Frontal cortex (tissue), 3 donors: ENCODE measurements at regions not wholly inside any gene's neighbourhood (a gene's known extent, or its start where the extent isn't known, plus 50 kb on each side); places are given as distances from the start of the nearest gene placed in this dataset.

Experiments
- DNase-seq, 2 donors: peaks; one replicate each; pipeline ENCODE4 v3.0.0; 2012; ENCODE audit warnings: low spot score in 2 of 2
- FAIRE-seq: peaks from 2 replicates; lab custom pipeline; 2012; peaks lifted over from hg19 to GRCh38; lab: Jason Lieb, UNC
- donor health status: control.
- donor health status: control.
- donor health status: control.

- DNase-seq (no peak), FAIRE-seq (no peak)
Measured at GRCh38 chr13:85503797-85504196, 295.4 kb downstream of the SLITRK6 start.

- DNase-seq (no peak), FAIRE-seq (no peak)
Measured at GRCh38 chr13:85501616-85502015, 297.6 kb downstream of the SLITRK6 start.

- FAIRE-seq (no peak), DNase-seq (no peak)
Measured at GRCh38 chr13:85500696-85501256, 298.4 kb downstream of the SLITRK6 start.

- DNase-seq (no peak), FAIRE-seq (no peak)
Measured at GRCh38 chr13:85498774-85499173, 300.4 kb downstream of the SLITRK6 start.

- no peak for FAIRE-seq
Measured at GRCh38 chr13:85497652-85498051, 301.6 kb downstream of the SLITRK6 start.

GRCh38 chr13:85492283-85492682 is 306.9 kb downstream of the SLITRK6 start:
- DNase-seq (no peak), FAIRE-seq (no peak)

More at GRCh38 chr13:85497652-85498051, 301.6 kb downstream of the SLITRK6 start:
- no peak for DNase-seq

GRCh38 chr13:85486663-85487062 is 312.6 kb downstream of the SLITRK6 start:
- no peak for FAIRE-seq

GRCh38 chr13:85473144-85473543 is 326.1 kb downstream of the SLITRK6 start:
- FAIRE-seq (no peak), DNase-seq (no peak)

More at GRCh38 chr13:85486663-85487062, 312.6 kb downstream of the SLITRK6 start:
- DNase-seq = no peak

- DNase-seq (no peak), FAIRE-seq (no peak)
Measured at GRCh38 chr13:85469320-85469719, 329.9 kb downstream of the SLITRK6 start.

- DNase-seq (no peak), FAIRE-seq (no peak)
Measured at GRCh38 chr13:85462792-85463425, 336.3 kb downstream of the SLITRK6 start.

- DNase-seq = no peak
- FAIRE-seq = no peak
Measured at GRCh38 chr13:85461621-85462020, 337.6 kb downstream of the SLITRK6 start.

GRCh38 chr13:85445534-85445933 is 353.7 kb downstream of the SLITRK6 start:
- DNase-seq = no peak
- FAIRE-seq = no peak

GRCh38 chr13:85441975-85442374 is 357.2 kb downstream of the SLITRK6 start:
- peak; percentile 53 for FAIRE-seq
- DNase-seq = no peak

GRCh38 chr13:85441364-85441763 is 357.9 kb downstream of the SLITRK6 start:
- DNase-seq (no peak), FAIRE-seq (no peak)

GRCh38 chr13:85436029-85436428 is 363.2 kb downstream of the SLITRK6 start:
- FAIRE-seq (no peak), DNase-seq (no peak)

- FAIRE-seq = peak; percentile 75
- DNase-seq = no peak
Measured at GRCh38 chr13:85434927-85435326, 364.3 kb downstream of the SLITRK6 start.

GRCh38 chr13:85432881-85433280 is 366.3 kb downstream of the SLITRK6 start:
- no peak for FAIRE-seq
- DNase-seq = no peak

- FAIRE-seq = no peak
- DNase-seq = no peak
Measured at GRCh38 chr13:85431720-85432119, 367.5 kb downstream of the SLITRK6 start.

- DNase-seq (no peak), FAIRE-seq (no peak)
Measured at GRCh38 chr13:85430216-85430794, 368.9 kb downstream of the SLITRK6 start.

- DNase-seq = no peak
- FAIRE-seq = no peak
Measured at GRCh38 chr13:85427416-85427815, 371.8 kb downstream of the SLITRK6 start.

- FAIRE-seq (no peak), DNase-seq (no peak)
Measured at GRCh38 chr13:85420136-85420535, 379.1 kb downstream of the SLITRK6 start.

GRCh38 chr13:85419611-85420010 is 379.6 kb downstream of the SLITRK6 start:
- DNase-seq = no peak
- FAIRE-seq = no peak
